GM12874 (cell line): ENCODE measurements at regions not wholly inside any gene's neighbourhood (a gene's known extent, or its start where the extent isn't known, plus 50 kb on each side); places are given as distances from the start of the nearest gene placed in this dataset.

Experiments used
- TF ChIP-seq, protein P1 (sequence below): IDR thresholded peaks from 2 replicates; pipeline ENCODE4 v1.5.1; 2011; ENCODE audit warnings: low read depth, mild to moderate bottlenecking, control low read depth, low read length, moderate library complexity; ENCODE audit not compliant: insufficient read depth

- TF ChIP-seq, protein P1, sequence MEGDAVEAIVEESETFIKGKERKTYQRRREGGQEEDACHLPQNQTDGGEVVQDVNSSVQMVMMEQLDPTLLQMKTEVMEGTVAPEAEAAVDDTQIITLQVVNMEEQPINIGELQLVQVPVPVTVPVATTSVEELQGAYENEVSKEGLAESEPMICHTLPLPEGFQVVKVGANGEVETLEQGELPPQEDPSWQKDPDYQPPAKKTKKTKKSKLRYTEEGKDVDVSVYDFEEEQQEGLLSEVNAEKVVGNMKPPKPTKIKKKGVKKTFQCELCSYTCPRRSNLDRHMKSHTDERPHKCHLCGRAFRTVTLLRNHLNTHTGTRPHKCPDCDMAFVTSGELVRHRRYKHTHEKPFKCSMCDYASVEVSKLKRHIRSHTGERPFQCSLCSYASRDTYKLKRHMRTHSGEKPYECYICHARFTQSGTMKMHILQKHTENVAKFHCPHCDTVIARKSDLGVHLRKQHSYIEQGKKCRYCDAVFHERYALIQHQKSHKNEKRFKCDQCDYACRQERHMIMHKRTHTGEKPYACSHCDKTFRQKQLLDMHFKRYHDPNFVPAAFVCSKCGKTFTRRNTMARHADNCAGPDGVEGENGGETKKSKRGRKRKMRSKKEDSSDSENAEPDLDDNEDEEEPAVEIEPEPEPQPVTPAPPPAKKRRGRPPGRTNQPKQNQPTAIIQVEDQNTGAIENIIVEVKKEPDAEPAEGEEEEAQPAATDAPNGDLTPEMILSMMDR: no peak
Measured at GRCh38 chr4:59240011-59240410, 1960.1 kb upstream of the ADGRL3 start.

GRCh38 chr4:59243038-59243437, 1957.1 kb upstream of the ADGRL3 start:
- TF ChIP-seq, protein P1: no peak

GRCh38 chr4:59247032-59247431, 1953.1 kb upstream of the ADGRL3 start:
- TF ChIP-seq, protein P1: no peak

DNA sequence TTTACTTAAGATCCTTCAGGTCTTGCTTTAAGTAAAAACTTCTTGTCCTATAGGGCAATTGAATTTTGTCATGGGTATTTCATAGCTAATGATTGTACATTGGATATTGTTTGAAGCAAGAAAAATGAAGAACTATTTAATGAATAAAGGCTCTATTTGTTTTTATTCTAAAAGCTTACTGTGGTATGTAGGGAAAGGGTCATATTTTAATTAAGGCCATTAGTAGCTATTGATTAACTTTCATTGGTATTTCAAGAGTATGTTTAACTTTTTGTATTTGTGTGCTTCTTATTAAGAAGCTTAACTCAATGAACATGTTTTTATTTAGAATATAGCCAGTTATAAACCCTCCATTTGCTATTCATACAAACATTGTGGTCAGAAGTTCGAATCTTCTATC, 1951.8 kb upstream of the ADGRL3 start:
- TF ChIP-seq, protein P1: no peak

GRCh38 chr4:59249110-59249509, 1951.0 kb upstream of the ADGRL3 start:
- TF ChIP-seq, protein P1: no peak

- TF ChIP-seq, protein P1: no peak
Measured at GRCh38 chr4:59258002-59258401, 1942.1 kb upstream of the ADGRL3 start.

DNA sequence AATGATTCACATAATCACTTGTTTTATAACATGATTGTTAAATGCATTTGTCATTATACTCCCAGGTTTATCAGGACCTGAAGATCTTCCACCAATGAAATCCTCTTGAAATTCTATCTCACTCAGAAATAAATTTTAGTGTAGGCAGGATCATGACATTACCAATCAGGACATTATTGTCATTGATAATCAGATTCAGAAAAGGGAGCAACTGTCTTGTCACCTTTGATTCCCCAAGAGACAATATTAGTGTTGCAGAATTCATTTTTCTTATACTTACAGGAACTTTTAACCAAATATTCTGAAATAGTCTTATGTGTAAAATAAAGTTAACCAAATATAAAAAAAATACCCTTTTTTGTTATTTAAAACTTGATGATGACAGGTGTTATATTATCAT, 1892.5 kb upstream of the ADGRL3 start:
- TF ChIP-seq, protein P1: no peak

- TF ChIP-seq, protein P1: no peak
Measured at GRCh38 chr4:59314637-59315036, 1885.5 kb upstream of the ADGRL3 start.
